SU-DHL-6 (cell line): ENCODE measurements at regions not wholly inside any gene's neighbourhood (a gene's known extent, or its start where the extent isn't known, plus 50 kb on each side); places are given as distances from the start of the nearest gene placed in this dataset.

Source experiments
- H2AFZ ChIP-seq: fragments of 200-600 bp; sonication (generic); 2 replicates; pipeline ENCODE4 v1.6.1; 2014; ENCODE audit warnings: low read depth, mild to moderate bottlenecking, moderate library complexity, mixed read lengths, antibody characterized with exemption, low read length; ENCODE audit not compliant: severe bottlenecking
- H3F3A ChIP-seq: fragments of 200-600 bp; shearing (Covaris generic); 2 replicates; pipeline ENCODE4 v1.6.0; 2016; ENCODE audit warnings: antibody characterized with exemption, mild to moderate bottlenecking; ENCODE audit not compliant: insufficient read depth
- H3K27ac ChIP-seq: fragments of 200-600 bp; sonication (generic); 2 replicates; pipeline ENCODE4 v1.5.1; 2016; ENCODE audit warnings: low read depth, mild to moderate bottlenecking, low read length, moderate library complexity, mixed read lengths
- H3K27me3 ChIP-seq: fragments of 200-600 bp; sonication (generic), shearing (Covaris generic); 2 replicates; pipeline ENCODE4 v1.6.0; 2014; ENCODE audit warnings: mild to moderate bottlenecking, low read length
- H3K36me3 ChIP-seq: fragments of 200-600 bp; sonication (generic); 2 replicates; pipeline ENCODE4 v1.6.1; 2014; ENCODE audit warnings: mild to moderate bottlenecking, low read length, mixed read lengths
- H3K4me2 ChIP-seq: fragments of 300-600, 200-600 bp; shearing (Covaris generic), sonication (generic); 2 replicates; pipeline ENCODE4 v1.6.0; 2014; ENCODE audit warnings: low read length, low read depth, mild to moderate bottlenecking; ENCODE audit not compliant: poor library complexity, severe bottlenecking
- H3K4me3 ChIP-seq: fragments of 200-600 bp; sonication (generic); 2 replicates; pipeline ENCODE4 v1.5.1; 2014; ENCODE audit warnings: antibody characterized with exemption, low read length, mild to moderate bottlenecking, mixed read lengths; ENCODE audit not compliant: insufficient read depth, poor library complexity, severe bottlenecking
- H3K79me2 ChIP-seq: fragments of 200-600 bp; sonication (generic); 2 replicates; pipeline ENCODE4 v1.6.1; 2014; ENCODE audit warnings: mild to moderate bottlenecking, low read length, moderate library complexity; ENCODE audit not compliant: insufficient read depth
- H3K9ac ChIP-seq: fragments of 200-600 bp; sonication (generic); 2 replicates; pipeline ENCODE4 v1.7.0; 2014; ENCODE audit warnings: mild to moderate bottlenecking, low read length
- H3K9me2 ChIP-seq: fragments of 200-600 bp; sonication (generic); replicated peaks from 2 replicates; pipeline ENCODE4 v1.6.1; 2014; ENCODE audit warnings: low read length; ENCODE audit not compliant: insufficient read depth
- H3K9me3 ChIP-seq: fragments of 200-600 bp; sonication (generic); 2 replicates; pipeline ENCODE4 v1.6.1; 2014; ENCODE audit warnings: low read length, mixed read lengths; ENCODE audit not compliant: insufficient read depth
- H4K20me1 ChIP-seq: fragments of 200-600 bp; sonication (generic); 2 replicates; pipeline ENCODE4 v1.6.1; 2014; ENCODE audit warnings: low read depth, mild to moderate bottlenecking, antibody characterized with exemption, low read length, moderate library complexity, mixed read lengths
- EZH2phosphoT487 ChIP-seq: fragments of 200-600 bp; sonication (generic), shearing (Covaris generic); conservative IDR thresholded peaks from 2 replicates; pipeline ENCODE4 v1.6.1; 2018; ENCODE audit warnings: mild to moderate bottlenecking, antibody characterized with exemption, low read length, moderate library complexity, mixed read lengths
- TF ChIP-seq, protein P1 (sequence below): fragments of 200-600 bp; sonication (generic); IDR thresholded peaks from one replicate; pipeline ENCODE4 v1.5.1; 2017; ENCODE audit warnings: antibody characterized with exemption, mild to moderate bottlenecking, low read length, moderate library complexity; ENCODE audit not compliant: insufficient read depth, poor library complexity, severe bottlenecking

DNA sequence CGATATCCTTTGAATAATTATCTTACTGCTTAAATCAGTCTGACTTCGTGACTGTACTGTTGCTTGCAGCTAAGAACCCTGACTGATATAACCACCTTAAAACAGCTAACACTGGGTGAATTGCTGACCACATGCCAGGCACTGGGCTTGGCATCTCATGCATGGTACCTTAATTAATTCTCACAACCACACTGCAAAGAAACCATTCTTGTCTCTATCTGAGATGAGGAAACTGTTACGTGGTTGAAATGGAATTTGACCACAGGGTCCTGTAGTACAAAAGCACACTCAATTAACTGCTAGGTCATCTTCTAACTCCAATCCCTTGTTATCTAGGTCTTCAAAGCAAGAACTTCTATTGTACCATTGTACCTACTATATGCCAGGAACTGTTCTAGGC, 92.7 kb upstream of the PRICKLE2 start:
- H4K20me1 ChIP-seq: no peaks in the 10 kb centered on the region
- no peaks in the 10 kb centered on the region for H3F3A ChIP-seq
- no peak overlapping the region for H3K27ac ChIP-seq
- no peaks in the 10 kb centered on the region for H3K79me2 ChIP-seq
- no peak overlapping the region for H2AFZ ChIP-seq
- no peak overlapping the region for H3K4me2 ChIP-seq
- H3K9me2 ChIP-seq: no peaks in the 10 kb centered on the region
- no peaks in the 10 kb centered on the region for H3K9me3 ChIP-seq
- H3K9ac ChIP-seq: no peak overlapping the region
- no peaks in the 10 kb centered on the region for H3K27me3 ChIP-seq
- H3K4me3 ChIP-seq: no peak overlapping the region
- no peaks in the 10 kb centered on the region for H3K36me3 ChIP-seq
- TF ChIP-seq, protein P1, sequence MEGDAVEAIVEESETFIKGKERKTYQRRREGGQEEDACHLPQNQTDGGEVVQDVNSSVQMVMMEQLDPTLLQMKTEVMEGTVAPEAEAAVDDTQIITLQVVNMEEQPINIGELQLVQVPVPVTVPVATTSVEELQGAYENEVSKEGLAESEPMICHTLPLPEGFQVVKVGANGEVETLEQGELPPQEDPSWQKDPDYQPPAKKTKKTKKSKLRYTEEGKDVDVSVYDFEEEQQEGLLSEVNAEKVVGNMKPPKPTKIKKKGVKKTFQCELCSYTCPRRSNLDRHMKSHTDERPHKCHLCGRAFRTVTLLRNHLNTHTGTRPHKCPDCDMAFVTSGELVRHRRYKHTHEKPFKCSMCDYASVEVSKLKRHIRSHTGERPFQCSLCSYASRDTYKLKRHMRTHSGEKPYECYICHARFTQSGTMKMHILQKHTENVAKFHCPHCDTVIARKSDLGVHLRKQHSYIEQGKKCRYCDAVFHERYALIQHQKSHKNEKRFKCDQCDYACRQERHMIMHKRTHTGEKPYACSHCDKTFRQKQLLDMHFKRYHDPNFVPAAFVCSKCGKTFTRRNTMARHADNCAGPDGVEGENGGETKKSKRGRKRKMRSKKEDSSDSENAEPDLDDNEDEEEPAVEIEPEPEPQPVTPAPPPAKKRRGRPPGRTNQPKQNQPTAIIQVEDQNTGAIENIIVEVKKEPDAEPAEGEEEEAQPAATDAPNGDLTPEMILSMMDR: no peak
- TF ChIP-seq EZH2phosphoT487: no peak

DNA sequence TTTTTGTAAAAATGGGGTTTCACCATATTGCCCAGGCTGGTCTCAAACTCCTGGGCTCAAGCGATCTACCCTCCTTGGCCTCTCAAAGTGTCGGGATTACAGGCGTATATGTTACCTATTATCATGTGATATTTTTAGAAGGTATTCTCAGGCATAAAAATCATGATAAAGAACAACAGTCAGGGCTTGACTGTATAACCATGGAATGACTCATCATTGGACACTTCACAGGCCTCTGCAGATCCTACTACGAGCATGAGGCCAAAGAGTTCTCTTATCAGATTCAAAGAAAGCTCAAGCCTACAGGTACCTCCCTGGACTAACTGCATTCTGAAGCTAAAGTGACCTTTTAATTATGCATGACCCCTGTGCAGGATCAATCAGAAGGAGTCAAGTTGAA, 91.7 kb upstream of the PRICKLE2 start:
- TF ChIP-seq EZH2phosphoT487: no peak
- TF ChIP-seq, protein P1: no peak
- no peak overlapping the region for H3K4me2 ChIP-seq
- H3F3A ChIP-seq: no peaks in the 10 kb centered on the region
- H3K27me3 ChIP-seq: no peaks in the 10 kb centered on the region
- no peaks in the 10 kb centered on the region for H3K36me3 ChIP-seq
- no peak overlapping the region for H3K4me3 ChIP-seq
- H3K9me2 ChIP-seq: no peaks in the 10 kb centered on the region
- no peaks in the 10 kb centered on the region for H4K20me1 ChIP-seq
- no peak overlapping the region for H3K9ac ChIP-seq
- H3K9me3 ChIP-seq: no peaks in the 10 kb centered on the region
- no peak overlapping the region for H3K27ac ChIP-seq
- H2AFZ ChIP-seq: no peak overlapping the region
- H3K79me2 ChIP-seq: no peaks in the 10 kb centered on the region

DNA sequence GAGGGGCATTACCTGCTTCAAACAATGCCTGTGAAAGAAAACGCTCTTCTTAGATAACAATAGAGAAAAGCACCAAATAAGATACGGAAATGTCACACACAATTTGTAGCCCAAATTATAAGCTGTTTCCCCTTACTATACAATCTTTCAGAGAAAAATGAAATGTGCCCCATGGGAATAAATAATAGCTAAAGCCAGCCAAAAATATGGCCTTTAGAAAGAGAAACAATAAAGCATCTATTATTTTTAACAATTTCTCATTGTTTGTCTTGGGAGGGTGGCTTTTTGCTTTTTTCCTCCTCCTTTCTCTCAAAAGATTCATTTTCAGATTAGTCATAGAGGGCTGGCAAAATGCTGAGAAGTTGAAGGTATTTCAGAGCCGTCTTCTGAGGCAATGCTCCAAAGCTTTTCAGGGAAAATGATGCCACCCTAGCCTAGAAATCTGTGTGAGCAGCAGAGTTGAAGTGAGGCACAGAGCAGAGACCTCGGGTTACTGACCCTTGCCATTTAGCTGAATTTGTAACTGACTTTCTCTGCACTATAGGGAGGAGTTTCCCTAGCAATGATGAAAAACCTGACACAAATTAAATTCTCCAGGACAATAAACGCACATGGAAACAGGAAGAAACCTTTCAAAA, 86.3 kb upstream of the PRICKLE2 start:
- Histone ChIP-seq H3K9ac (no peak overlapping the region), H3K36me3 (no peaks in the 10 kb centered on the region), H4K20me1 (no peaks in the 10 kb centered on the region), H3K27ac (no peak overlapping the region), H3F3A (no peaks in the 10 kb centered on the region), H3K27me3 (no peaks in the 10 kb centered on the region), H3K4me3 (no peak overlapping the region), H3K4me2 (no peak overlapping the region), H3K9me3 (no peaks in the 10 kb centered on the region), H3K9me2 (no peaks in the 10 kb centered on the region), H2AFZ (no peak overlapping the region), H3K79me2 (no peaks in the 10 kb centered on the region)
- TF ChIP-seq, protein P1: no peak
- TF ChIP-seq EZH2phosphoT487: no peak
